Mucosa of rectum (tissue), 2 donors: ENCODE measurements at regions not wholly inside any gene's neighbourhood (a gene's known extent, or its start where the extent isn't known, plus 50 kb on each side); places are given as distances from the start of the nearest gene placed in this dataset.

ENCODE experiments used
- H3K27ac ChIP-seq, 2 donors: one replicate each; pipeline ENCODE4 v1.7.0; 2013; ENCODE audit warnings: inconsistent platforms in 2 of 2, low read depth in 2 of 2, low read length in 2 of 2
- H3K27me3 ChIP-seq, 2 donors: one replicate each; pipeline ENCODE4 v1.7.0; 2013; ENCODE audit warnings: low read length in 2 of 2; ENCODE audit not compliant: control insufficient read depth in 2 of 2, insufficient read depth in 2 of 2
- H3K36me3 ChIP-seq, 2 donors: one replicate each; pipeline ENCODE4 v1.7.0; 2013; ENCODE audit warnings: low read length in 2 of 2; ENCODE audit not compliant: control insufficient read depth in 2 of 2, insufficient read depth in 2 of 2
- H3K4me1 ChIP-seq, 2 donors: one replicate each; pipeline ENCODE4 v1.7.0; 2013; ENCODE audit warnings: low read length in 2 of 2, mild to moderate bottlenecking in 1 of 2; ENCODE audit not compliant: control insufficient read depth in 2 of 2, insufficient read depth in 2 of 2
- H3K4me3 ChIP-seq, 2 donors: one replicate each; pipeline ENCODE4 v1.7.0; 2013; ENCODE audit warnings: low read length in 2 of 2
- H3K9ac ChIP-seq, 2 donors: one replicate each; pipeline ENCODE4 v1.7.0; 2013; ENCODE audit warnings: low read length in 2 of 2, low read depth in 1 of 2, mild to moderate bottlenecking in 1 of 2
- H3K9me3 ChIP-seq, 2 donors: one replicate each; pipeline ENCODE4 v1.7.0; 2013; ENCODE audit warnings: low read length in 2 of 2; ENCODE audit not compliant: control insufficient read depth in 2 of 2
- donor health status: healthy.
- donor health status: Normal muscosa, but diverticular disease.

DNA sequence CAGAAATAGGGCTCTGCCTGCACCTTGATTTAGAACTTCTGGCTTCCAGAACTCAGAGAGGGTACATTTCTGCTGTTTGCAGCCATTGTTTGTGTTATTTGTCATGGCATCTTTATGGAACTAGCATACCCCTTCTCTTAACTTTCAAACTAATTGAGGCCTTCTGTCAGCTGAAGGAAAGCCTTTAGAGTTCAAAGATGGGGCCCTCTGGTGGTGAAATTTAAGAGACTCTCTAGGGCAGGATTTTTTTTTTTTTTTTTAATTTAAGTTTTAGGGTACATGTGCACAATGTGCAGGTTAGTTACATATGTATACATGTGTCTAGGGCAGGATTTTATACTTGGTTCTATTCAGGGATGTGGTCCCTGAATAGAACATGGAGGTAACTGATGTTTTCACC lies 260.6 kb upstream of the LINC00305 start:
- Histone ChIP-seq H3K9ac (no peak overlapping the region), H3K36me3 (no peaks in the 10 kb centered on the region), H3K9me3 (no peaks in the 10 kb centered on the region)

DNA sequence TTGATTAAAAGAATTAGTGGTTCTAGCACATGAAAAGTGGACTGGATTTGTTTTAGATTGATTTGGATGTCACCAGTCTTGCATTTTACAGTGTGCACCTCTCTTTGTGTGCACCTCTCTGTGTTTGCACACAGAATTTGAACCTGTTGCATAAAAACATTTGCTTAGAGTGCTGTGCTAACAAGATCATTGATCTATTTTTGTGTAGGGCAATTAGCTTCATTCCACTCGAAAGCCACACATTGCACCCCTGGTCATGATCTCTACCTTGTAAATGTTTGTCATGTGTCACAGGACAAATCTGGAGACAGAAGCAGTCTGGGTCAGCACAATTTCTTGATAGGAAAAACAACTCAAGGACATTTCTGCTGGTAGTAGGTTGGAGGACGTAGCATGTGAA lies 258.7 kb upstream of the LINC00305 start:
- Histone ChIP-seq H3K9ac (no peak overlapping the region), H3K4me3 (no peak overlapping the region), H3K4me1 (no peaks in the 10 kb centered on the region), H3K27me3 (no peaks in the 10 kb centered on the region), H3K27ac (no peak overlapping the region), H3K9me3 (no peaks in the 10 kb centered on the region), H3K36me3 (no peaks in the 10 kb centered on the region)

More for the DNA sequence above, 260.6 kb upstream of the LINC00305 start:
- no peaks in the 10 kb centered on the region for H3K4me1 ChIP-seq
- H3K4me3 ChIP-seq, result no peak overlapping the region
- H3K27me3 ChIP-seq, result no peaks in the 10 kb centered on the region
- H3K27ac ChIP-seq, result no peak overlapping the region

DNA sequence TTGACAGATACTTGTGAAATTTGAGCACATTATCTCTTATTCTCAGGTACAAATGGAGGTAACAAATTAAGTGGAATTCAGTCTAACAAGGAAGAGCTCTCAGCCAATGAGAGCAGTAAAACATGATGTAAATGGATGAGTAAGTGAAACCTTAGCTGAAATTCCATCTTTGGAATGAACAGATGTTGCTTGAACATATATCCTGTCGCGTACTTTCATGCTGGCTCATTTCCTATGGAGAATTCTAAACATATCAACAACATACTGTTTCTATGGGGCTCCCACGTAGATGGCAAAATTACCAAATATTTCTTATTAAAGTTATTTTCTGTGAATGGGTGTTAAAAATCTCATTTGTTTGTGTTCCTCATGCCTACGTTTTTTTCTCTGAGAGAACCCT lies 256.3 kb upstream of the LINC00305 start:
- H3K27ac ChIP-seq, result no peak overlapping the region
- H3K4me1 ChIP-seq, result no peaks in the 10 kb centered on the region
- H3K9me3 ChIP-seq, result no peaks in the 10 kb centered on the region
- no peaks in the 10 kb centered on the region for H3K27me3 ChIP-seq
- no peaks in the 10 kb centered on the region for H3K36me3 ChIP-seq
- H3K4me3 ChIP-seq, result no peak overlapping the region
- H3K9ac ChIP-seq, result no peak overlapping the region

DNA sequence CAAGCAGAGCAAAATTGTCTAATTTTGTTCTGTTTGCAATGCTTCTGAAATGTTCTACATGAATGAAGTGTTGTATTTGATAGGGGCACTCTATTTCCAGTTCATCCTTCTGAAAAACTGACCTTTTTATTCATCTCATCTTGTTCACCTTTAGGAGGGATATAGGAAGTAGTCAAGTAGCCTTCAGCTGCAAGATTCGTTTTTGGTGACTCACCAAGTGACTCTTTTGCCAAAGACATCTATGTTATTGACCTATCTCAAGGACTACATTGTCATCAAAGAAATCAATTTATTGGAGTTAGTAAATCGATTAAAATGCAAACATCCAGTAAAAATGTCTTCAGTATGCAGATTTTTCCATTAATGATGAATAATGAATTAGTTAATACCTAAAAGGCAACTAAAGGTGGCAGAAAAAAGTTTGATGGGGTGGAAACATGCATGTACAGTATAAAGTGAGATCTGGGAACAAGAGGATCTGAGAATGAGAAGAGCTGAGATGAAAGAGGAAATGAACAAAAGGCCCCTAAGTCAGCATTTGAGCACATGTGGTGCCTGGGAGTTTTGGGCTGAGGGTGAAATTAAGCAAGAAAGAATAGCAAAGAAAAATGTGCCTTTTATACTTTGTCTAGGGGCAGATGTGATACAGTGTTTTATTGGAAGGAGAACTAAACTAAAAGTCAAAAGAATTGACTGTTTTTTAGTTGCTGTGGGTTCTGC lies 255.1 kb upstream of the LINC00305 start:
- H3K27me3 ChIP-seq, result no peaks in the 10 kb centered on the region
- no peak overlapping the region for H3K9ac ChIP-seq
- H3K27ac ChIP-seq, result no peak overlapping the region
- no peaks in the 10 kb centered on the region for H3K4me1 ChIP-seq
- no peaks in the 10 kb centered on the region for H3K36me3 ChIP-seq
- H3K9me3 ChIP-seq, result no peaks in the 10 kb centered on the region
- H3K4me3 ChIP-seq, result no peak overlapping the region

- Histone ChIP-seq H3K4me3 (no peak overlapping the region), H3K36me3 (no peaks in the 10 kb centered on the region), H3K4me1 (no peaks in the 10 kb centered on the region), H3K9ac (no peak overlapping the region), H3K27ac (no peak overlapping the region), H3K27me3 (no peaks in the 10 kb centered on the region), H3K9me3 (no peaks in the 10 kb centered on the region)
Observed at GRCh38 chr18:64402636-64403035, 253.7 kb upstream of the LINC00305 start.

DNA sequence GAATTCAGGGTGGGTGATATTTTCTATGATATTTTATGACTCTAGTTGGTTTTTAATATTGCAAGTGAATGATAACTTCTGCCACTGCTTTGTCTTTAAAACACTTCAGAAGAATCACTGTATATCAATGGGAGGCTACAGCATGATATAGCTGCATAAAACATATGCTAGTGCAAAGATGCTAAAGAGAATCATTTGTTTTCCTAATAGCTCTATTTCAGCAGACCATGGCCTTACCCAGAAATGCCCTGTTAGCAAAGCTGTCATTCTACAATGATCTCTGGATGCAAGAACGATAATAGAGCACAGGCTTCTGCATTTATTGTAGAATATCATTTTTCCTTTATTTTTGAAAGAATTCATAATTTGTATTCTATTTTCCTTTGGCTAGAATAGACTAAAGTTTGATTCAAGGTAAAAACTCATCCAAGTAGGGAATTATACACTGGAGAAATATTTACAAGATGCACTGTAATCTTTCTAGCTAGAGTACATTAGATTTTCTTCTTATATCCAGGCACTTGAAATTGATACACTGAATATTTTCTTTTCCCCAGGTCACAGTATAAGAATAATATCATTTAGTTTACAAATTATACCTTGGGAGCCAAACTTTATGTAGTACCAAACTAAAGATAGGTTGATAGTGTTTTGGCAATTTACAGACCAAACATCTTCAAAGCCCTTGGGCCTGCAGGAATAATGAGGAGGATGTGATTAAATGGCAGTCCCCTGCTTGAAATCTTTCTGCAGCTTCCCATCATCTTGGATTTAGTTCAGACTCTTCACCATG lies 252.6 kb upstream of the LINC00305 start:
- Histone ChIP-seq H3K4me1 (no peaks in the 10 kb centered on the region), H3K36me3 (no peaks in the 10 kb centered on the region), H3K9me3 (no peaks in the 10 kb centered on the region), H3K27ac (no peak overlapping the region), H3K27me3 (no peaks in the 10 kb centered on the region), H3K4me3 (no peak overlapping the region), H3K9ac (no peak overlapping the region)

DNA sequence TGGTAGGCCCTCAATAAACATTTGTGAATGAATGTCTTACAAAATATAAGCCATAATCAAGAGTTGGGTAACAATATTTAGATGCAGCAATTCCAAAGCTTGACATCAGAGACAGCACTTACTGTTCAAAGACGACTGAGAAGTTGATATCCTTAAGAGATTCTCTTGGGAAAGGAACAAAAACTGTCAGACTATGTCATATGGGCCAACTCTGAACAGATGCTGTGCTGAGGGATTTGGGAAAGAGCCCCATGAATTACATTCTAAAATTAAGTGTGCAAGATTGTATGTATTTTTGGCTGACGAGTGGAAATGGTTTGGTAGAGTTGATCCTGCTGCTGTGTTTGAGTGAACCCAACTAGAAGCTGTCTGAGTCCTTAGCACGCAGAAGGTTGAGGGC lies 250.7 kb upstream of the LINC00305 start:
- H3K27me3 ChIP-seq, result no peaks in the 10 kb centered on the region
- no peak overlapping the region for H3K9ac ChIP-seq
- no peak overlapping the region for H3K27ac ChIP-seq
- no peaks in the 10 kb centered on the region for H3K4me1 ChIP-seq
- H3K36me3 ChIP-seq, result no peaks in the 10 kb centered on the region
- H3K4me3 ChIP-seq, result no peak overlapping the region
- H3K9me3 ChIP-seq, result no peaks in the 10 kb centered on the region

DNA sequence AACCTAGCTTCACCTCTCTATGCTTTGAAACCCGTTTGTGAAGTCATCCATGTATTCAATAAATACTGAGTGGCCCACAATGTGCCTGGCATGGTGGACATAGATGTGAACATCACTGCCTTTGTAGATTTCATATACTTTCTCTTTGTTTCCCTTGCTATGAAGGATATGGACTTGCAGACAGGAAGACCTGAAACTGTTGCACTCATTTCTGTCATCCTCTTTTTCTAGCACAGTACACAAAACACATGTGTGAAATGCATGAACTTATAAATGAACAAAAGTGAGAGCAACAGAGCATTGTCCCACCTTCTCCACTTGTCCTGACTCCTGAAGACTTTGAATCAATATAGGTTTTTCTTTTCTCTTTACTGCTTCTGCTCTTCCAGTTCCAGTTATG lies 249.4 kb upstream of the LINC00305 start:
- Histone ChIP-seq H3K9ac (no peak overlapping the region), H3K36me3 (no peaks in the 10 kb centered on the region), H3K9me3 (no peaks in the 10 kb centered on the region), H3K4me1 (no peaks in the 10 kb centered on the region), H3K27ac (no peak overlapping the region), H3K4me3 (no peak overlapping the region), H3K27me3 (no peaks in the 10 kb centered on the region)

DNA sequence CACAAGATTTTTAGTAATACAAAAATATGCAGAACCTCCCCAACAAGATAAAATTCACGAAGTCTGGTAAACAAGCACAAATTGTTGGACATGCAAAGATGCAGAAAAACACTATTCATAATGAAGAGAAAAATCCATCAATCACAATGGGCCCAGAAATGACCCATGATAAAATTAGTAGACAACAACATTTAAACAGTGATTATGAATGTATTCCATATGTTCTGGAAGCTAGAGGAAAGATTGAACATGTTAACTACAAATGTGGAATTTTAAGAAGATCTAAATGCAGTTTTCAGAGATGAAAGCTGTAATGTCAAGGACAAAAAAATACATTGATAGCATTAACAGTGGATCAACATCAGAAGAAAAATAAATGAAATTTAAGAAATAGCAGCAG lies 243.3 kb upstream of the LINC00305 start:
- no peaks in the 10 kb centered on the region for H3K4me1 ChIP-seq
- no peaks in the 10 kb centered on the region for H3K36me3 ChIP-seq
- no peak overlapping the region for H3K9ac ChIP-seq
- H3K27me3 ChIP-seq, result no peaks in the 10 kb centered on the region
- H3K27ac ChIP-seq, result no peak overlapping the region
- H3K9me3 ChIP-seq, result no peaks in the 10 kb centered on the region
- H3K4me3 ChIP-seq, result no peak overlapping the region

- Histone ChIP-seq H3K9me3 (no peaks in the 10 kb centered on the region), H3K4me1 (no peaks in the 10 kb centered on the region), H3K4me3 (no peak overlapping the region), H3K9ac (no peak overlapping the region), H3K27ac (no peak overlapping the region), H3K27me3 (no peaks in the 10 kb centered on the region), H3K36me3 (no peaks in the 10 kb centered on the region)
Observed at GRCh38 chr18:64384101-64384500, 235.2 kb upstream of the LINC00305 start.
